HFF-Myc (cell line): ENCODE measurements at regions not wholly inside any gene's neighbourhood (a gene's known extent, or its start where the extent isn't known, plus 50 kb on each side); places are given as distances from the start of the nearest gene placed in this dataset.

Source experiments
- DNase-seq: peaks from one replicate; pipeline ENCODE4 v3.0.0-alpha.2; 2011; ENCODE audit warnings: low read depth; ENCODE audit errors: extremely low read depth
- H3K4me3 ChIP-seq: replicated peaks from 2 replicates; pipeline ENCODE4 v1.5.1; 2011; ENCODE audit warnings: low read depth, mild to moderate bottlenecking, control low read depth, low read length
- CTCF ChIP-seq: IDR thresholded peaks from 2 replicates; pipeline ENCODE4 v1.5.1; 2012; ENCODE audit warnings: mild to moderate bottlenecking, low read depth, low read length, control low read depth; ENCODE audit errors: missing control alignments

GRCh38 chr16:27708651-27709050 lies 158.7 kb downstream of the KATNIP start:
- no peak for TF ChIP-seq CTCF
- no peak for DNase-seq
- no peak overlapping the region for H3K4me3 ChIP-seq

GRCh38 chr16:27712251-27712711 lies 162.3 kb downstream of the KATNIP start:
- no peak for TF ChIP-seq CTCF
- DNase-seq: no peak
- no peak overlapping the region for H3K4me3 ChIP-seq

GRCh38 chr16:27717726-27718125 lies 167.8 kb downstream of the KATNIP start:
- DNase-seq: no peak
- H3K4me3 ChIP-seq: no peak overlapping the region
- no peak for TF ChIP-seq CTCF

- DNase-seq: no peak
- no peak for TF ChIP-seq CTCF
- H3K4me3 ChIP-seq: no peak overlapping the region
These were observed 168.5 kb downstream of the KATNIP start for GRCh38 chr16:27718201-27719105.

GRCh38 chr16:27719106-27719445 lies 169.1 kb downstream of the KATNIP start:
- H3K4me3 ChIP-seq: no peak overlapping the region
- no peak for TF ChIP-seq CTCF
- DNase-seq: no peak

- no peak for DNase-seq
- no peak for TF ChIP-seq CTCF
- H3K4me3 ChIP-seq: no peak overlapping the region
These were observed 171.0 kb downstream of the KATNIP start for GRCh38 chr16:27720731-27721530.
